HFFc6 (cell line): ENCODE measurements at regions not wholly inside any gene's neighbourhood (a gene's known extent, or its start where the extent isn't known, plus 50 kb on each side); places are given as distances from the start of the nearest gene placed in this dataset.
"Not testable (repeated sequence)": the region's sequence is repeated elsewhere in the genome, so short reads cannot be mapped to it uniquely, and the experiment has no call there.

Experiments
- DNase-seq: peaks from one replicate; pipeline ENCODE4 v3.0.0-alpha.2; 2018
- H3K27ac Mint-ChIP-seq: 2 replicates; pipeline ENCODE4 v1.8.0; 2020; ENCODE audit warnings: mild to moderate bottlenecking, mixed read lengths
- H3K27me3 Mint-ChIP-seq: 2 replicates; pipeline ENCODE4 v1.8.0; 2021; ENCODE audit warnings: mild to moderate bottlenecking, moderate library complexity, mixed read lengths; ENCODE audit not compliant: insufficient read depth
- H3K36me3 Mint-ChIP-seq: 2 replicates; pipeline ENCODE4 v1.8.0; 2021; ENCODE audit warnings: low read depth, mixed read lengths
- H3K4me1 Mint-ChIP-seq: 2 replicates; pipeline ENCODE4 v1.8.0; 2020; ENCODE audit warnings: low read depth, mixed read lengths
- H3K4me3 Mint-ChIP-seq: 2 replicates; pipeline ENCODE4 v1.8.0; 2020; ENCODE audit warnings: mild to moderate bottlenecking, moderate library complexity, mixed read lengths
- H3K9me3 Mint-ChIP-seq: 2 replicates; pipeline ENCODE4 v1.8.0; 2020; ENCODE audit warnings: mild to moderate bottlenecking, mixed read lengths
- CTCF ChIP-seq: fragments of 200-600 bp; sonication (generic); IDR thresholded peaks from 2 replicates; pipeline ENCODE4 v1.5.0; 2021; ENCODE audit warnings: antibody characterized with exemption, mild to moderate bottlenecking

- no peak for DNase-seq
- H3K36me3 Mint-ChIP-seq: no peaks in the 10 kb centered on the region
- no peak for TF ChIP-seq CTCF
- no peaks in the 10 kb centered on the region for H3K9me3 Mint-ChIP-seq
- H3K4me1 Mint-ChIP-seq: no peaks in the 10 kb centered on the region
- no peak overlapping the region for H3K27ac Mint-ChIP-seq
- no peak overlapping the region for H3K4me3 Mint-ChIP-seq
- H3K27me3 Mint-ChIP-seq: no peaks in the 10 kb centered on the region
Measured at GRCh38 chr1:101119289-101119688, 93.7 kb upstream of the DPH5 start.

- no peaks in the 10 kb centered on the region for H3K36me3 Mint-ChIP-seq
Measured at GRCh38 chr1:101116006-101116405, 90.4 kb upstream of the DPH5 start.

GRCh38 chr1:101115112-101115511 is 89.5 kb upstream of the DPH5 start:
- Mint-ChIP-seq H3K36me3 (no peaks in the 10 kb centered on the region), H3K9me3 (no peaks in the 10 kb centered on the region), H3K27ac (no peak overlapping the region), H3K4me3 (no peak overlapping the region), H3K4me1 (no peaks in the 10 kb centered on the region), H3K27me3 (no peaks in the 10 kb centered on the region; the same call in 1 of the 2 replicates)
- DNase-seq: no peak
- no peak for TF ChIP-seq CTCF

More at GRCh38 chr1:101116006-101116405, 90.4 kb upstream of the DPH5 start:
- DNase-seq: no peak
- Mint-ChIP-seq H3K9me3 (no peaks in the 10 kb centered on the region), H3K27ac (no peak overlapping the region), H3K27me3 (no peaks in the 10 kb centered on the region; the same call in 1 of the 2 replicates), H3K4me3 (no peak overlapping the region), H3K4me1 (no peaks in the 10 kb centered on the region)
- no peak for TF ChIP-seq CTCF

GRCh38 chr1:101114128-101114527 is 88.5 kb upstream of the DPH5 start:
- not testable (repeated sequence) for H3K4me3 Mint-ChIP-seq, H3K27ac Mint-ChIP-seq, H3K36me3 Mint-ChIP-seq, DNase-seq, H3K9me3 Mint-ChIP-seq, H3K27me3 Mint-ChIP-seq, H3K4me1 Mint-ChIP-seq

- H3K27me3 Mint-ChIP-seq: no peaks in the 10 kb centered on the region; the same call in 1 of the 2 replicates
- no peaks in the 10 kb centered on the region for H3K36me3 Mint-ChIP-seq
- DNase-seq: no peak
- H3K27ac Mint-ChIP-seq: no peak overlapping the region
- no peak for TF ChIP-seq CTCF
- no peak overlapping the region for H3K4me3 Mint-ChIP-seq
- H3K4me1 Mint-ChIP-seq: no peaks in the 10 kb centered on the region
- no peaks in the 10 kb centered on the region for H3K9me3 Mint-ChIP-seq
Measured at GRCh38 chr1:101112051-101112780, 86.6 kb upstream of the DPH5 start.

- no peaks in the 10 kb centered on the region for H3K36me3 Mint-ChIP-seq
- no peak for TF ChIP-seq CTCF
Measured at GRCh38 chr1:101111461-101111860, 85.9 kb upstream of the DPH5 start.

More at GRCh38 chr1:101111461-101111860, 85.9 kb upstream of the DPH5 start:
- Mint-ChIP-seq H3K4me1 (no peaks in the 10 kb centered on the region), H3K27me3 (no peaks in the 10 kb centered on the region; the same call in 1 of the 2 replicates), H3K4me3 (no peak overlapping the region), H3K9me3 (no peaks in the 10 kb centered on the region), H3K27ac (no peak overlapping the region)
- DNase-seq: no peak
